Osteoblast (primary cell): ENCODE measurements at regions not wholly inside any gene's neighbourhood (a gene's known extent, or its start where the extent isn't known, plus 50 kb on each side); places are given as distances from the start of the nearest gene placed in this dataset.

Experiments used
- DNase-seq: peaks from one replicate; pipeline ENCODE4 v3.0.0; 2011; ENCODE audit warnings: low spot score, mixed read lengths; ENCODE audit not compliant: insufficient read length; ENCODE audit errors: missing footprints
- H2AFZ ChIP-seq: 2 replicates; pipeline ENCODE4 v1.6.0; 2011; ENCODE audit warnings: mild to moderate bottlenecking, low read length
- H3K27ac ChIP-seq: 2 replicates; pipeline ENCODE4 v1.5.1; 2011; ENCODE audit warnings: mild to moderate bottlenecking, low read depth, low read length, moderate library complexity
- H3K27me3 ChIP-seq: 2 replicates; pipeline ENCODE4 v1.6.0; 2012; ENCODE audit warnings: mild to moderate bottlenecking, control low read depth, inconsistent platforms, low read length, moderate library complexity; ENCODE audit not compliant: insufficient read depth
- H3K36me3 ChIP-seq: 2 replicates; pipeline ENCODE4 v1.5.1; 2011; ENCODE audit warnings: mild to moderate bottlenecking, low read length, control low read depth, moderate library complexity; ENCODE audit not compliant: insufficient read depth
- H3K4me1 ChIP-seq: 2 replicates; pipeline ENCODE4 v1.5.1; 2011; ENCODE audit warnings: mild to moderate bottlenecking, low read length, control low read depth, moderate library complexity; ENCODE audit not compliant: insufficient read depth
- H3K4me2 ChIP-seq: 2 replicates; pipeline ENCODE4 v1.6.0; 2011; ENCODE audit warnings: mild to moderate bottlenecking, low read length; ENCODE audit not compliant: insufficient read depth
- H3K4me3 ChIP-seq: fragments of 200-600 bp; sonication (generic); 3 replicates; pipeline ENCODE4 v1.5.1; 2012; ENCODE audit warnings: mild to moderate bottlenecking, low read length, inconsistent platforms; ENCODE audit not compliant: insufficient read depth
- H3K79me2 ChIP-seq: 2 replicates; pipeline ENCODE4 v1.6.0; 2012; ENCODE audit warnings: mild to moderate bottlenecking, low read length, control low read depth, inconsistent platforms; ENCODE audit not compliant: insufficient read depth
- H3K9me3 ChIP-seq: 2 replicates; pipeline ENCODE4 v1.5.1; 2011; ENCODE audit warnings: low read depth, low read length, control low read depth
- H4K20me1 ChIP-seq: 2 replicates; pipeline ENCODE4 v1.6.0; 2012; ENCODE audit warnings: mild to moderate bottlenecking, low read length, control low read depth; ENCODE audit not compliant: insufficient read depth
- TF ChIP-seq, protein P1 (sequence below): IDR thresholded peaks from 2 replicates; pipeline ENCODE4 v1.5.1; 2011; ENCODE audit warnings: mild to moderate bottlenecking, low read depth, low read length, moderate library complexity; ENCODE audit errors: extremely low read depth

DNA sequence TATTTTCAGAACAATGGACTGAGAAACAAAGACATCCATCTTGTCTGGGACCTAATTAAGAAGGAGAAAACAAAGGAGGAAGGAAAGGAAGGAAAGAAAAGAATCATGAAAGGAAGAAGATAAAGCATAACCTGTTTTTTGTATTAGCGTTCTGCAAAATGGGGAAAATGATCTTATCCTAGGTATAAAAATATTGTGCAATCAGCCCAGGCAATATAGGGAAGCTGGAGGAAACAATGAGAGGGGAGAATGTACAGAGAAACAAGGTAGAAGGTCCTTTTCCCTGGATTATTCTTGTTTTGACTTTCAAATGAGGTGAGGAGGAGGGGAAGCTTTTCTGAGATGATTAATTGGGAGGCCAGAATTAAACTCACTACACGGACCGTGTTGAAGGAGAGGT is 177.9 kb downstream of the COX7C start:
- Histone ChIP-seq H2AFZ (no peak overlapping the region), H3K4me3 (no peak overlapping the region), H3K27ac (no peak overlapping the region), H4K20me1 (no peaks in the 10 kb centered on the region), H3K36me3 (no peaks in the 10 kb centered on the region), H3K9me3 (no peaks in the 10 kb centered on the region), H3K4me2 (no peak overlapping the region), H3K79me2 (no peaks in the 10 kb centered on the region), H3K4me1 (no peaks in the 10 kb centered on the region), H3K27me3 (no peaks in the 10 kb centered on the region)
- no peak for DNase-seq
- TF ChIP-seq, protein P1, sequence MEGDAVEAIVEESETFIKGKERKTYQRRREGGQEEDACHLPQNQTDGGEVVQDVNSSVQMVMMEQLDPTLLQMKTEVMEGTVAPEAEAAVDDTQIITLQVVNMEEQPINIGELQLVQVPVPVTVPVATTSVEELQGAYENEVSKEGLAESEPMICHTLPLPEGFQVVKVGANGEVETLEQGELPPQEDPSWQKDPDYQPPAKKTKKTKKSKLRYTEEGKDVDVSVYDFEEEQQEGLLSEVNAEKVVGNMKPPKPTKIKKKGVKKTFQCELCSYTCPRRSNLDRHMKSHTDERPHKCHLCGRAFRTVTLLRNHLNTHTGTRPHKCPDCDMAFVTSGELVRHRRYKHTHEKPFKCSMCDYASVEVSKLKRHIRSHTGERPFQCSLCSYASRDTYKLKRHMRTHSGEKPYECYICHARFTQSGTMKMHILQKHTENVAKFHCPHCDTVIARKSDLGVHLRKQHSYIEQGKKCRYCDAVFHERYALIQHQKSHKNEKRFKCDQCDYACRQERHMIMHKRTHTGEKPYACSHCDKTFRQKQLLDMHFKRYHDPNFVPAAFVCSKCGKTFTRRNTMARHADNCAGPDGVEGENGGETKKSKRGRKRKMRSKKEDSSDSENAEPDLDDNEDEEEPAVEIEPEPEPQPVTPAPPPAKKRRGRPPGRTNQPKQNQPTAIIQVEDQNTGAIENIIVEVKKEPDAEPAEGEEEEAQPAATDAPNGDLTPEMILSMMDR, result no peak

DNA sequence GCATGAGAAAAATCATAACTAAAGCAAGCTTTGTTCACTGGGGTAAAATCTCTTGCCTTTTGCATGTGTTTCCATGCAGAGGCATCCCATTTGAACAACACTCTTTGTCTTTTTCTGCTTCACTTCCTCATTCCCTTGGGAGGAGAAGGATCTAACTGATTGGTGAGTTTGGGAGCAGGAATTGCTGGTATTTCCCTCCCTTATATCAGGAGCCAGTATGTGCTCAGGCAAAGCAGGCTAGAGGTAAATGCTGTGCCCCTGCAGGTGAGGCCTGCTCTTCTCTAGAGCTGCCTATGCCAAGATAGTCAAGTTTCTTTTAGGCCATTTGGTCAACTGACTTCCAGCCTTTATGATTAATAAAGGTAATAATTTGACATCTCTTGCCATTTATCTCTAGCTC is 179.9 kb downstream of the COX7C start:
- Histone ChIP-seq H3K4me3 (no peak overlapping the region), H3K27ac (no peak overlapping the region), H3K4me2 (no peak overlapping the region), H3K36me3 (no peaks in the 10 kb centered on the region), H4K20me1 (no peaks in the 10 kb centered on the region), H3K27me3 (no peaks in the 10 kb centered on the region), H3K79me2 (no peaks in the 10 kb centered on the region), H3K4me1 (no peaks in the 10 kb centered on the region), H3K9me3 (no peaks in the 10 kb centered on the region), H2AFZ (no peak overlapping the region)
- no peak for DNase-seq
- TF ChIP-seq, protein P1, result no peak

DNA sequence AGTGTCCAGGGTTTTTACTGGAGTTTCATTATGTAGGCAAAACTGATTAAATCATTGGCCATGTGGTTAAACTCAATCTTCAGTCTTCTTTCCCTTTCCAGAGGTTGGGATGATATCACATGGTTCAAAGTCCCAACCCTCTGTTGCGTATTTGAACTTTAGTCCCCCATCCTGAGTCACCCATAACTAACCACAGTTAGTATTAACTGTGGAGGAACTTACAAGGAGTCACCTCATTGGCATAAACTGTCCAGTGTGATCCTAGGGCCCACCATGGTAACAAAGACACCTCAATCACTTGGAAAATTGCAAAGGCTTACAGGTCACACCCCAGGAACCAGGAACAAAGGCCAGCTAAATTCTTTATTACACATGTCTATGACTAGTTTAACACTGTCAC is 188.5 kb downstream of the COX7C start:
- Histone ChIP-seq H3K27me3 (no peaks in the 10 kb centered on the region), H3K9me3 (no peaks in the 10 kb centered on the region), H3K4me3 (no peak overlapping the region), H2AFZ (no peak overlapping the region), H3K4me1 (no peaks in the 10 kb centered on the region), H3K36me3 (no peaks in the 10 kb centered on the region), H3K4me2 (no peak overlapping the region), H3K79me2 (no peaks in the 10 kb centered on the region), H4K20me1 (no peaks in the 10 kb centered on the region), H3K27ac (no peak overlapping the region)
- TF ChIP-seq, protein P1, result no peak
- no peak for DNase-seq

DNA sequence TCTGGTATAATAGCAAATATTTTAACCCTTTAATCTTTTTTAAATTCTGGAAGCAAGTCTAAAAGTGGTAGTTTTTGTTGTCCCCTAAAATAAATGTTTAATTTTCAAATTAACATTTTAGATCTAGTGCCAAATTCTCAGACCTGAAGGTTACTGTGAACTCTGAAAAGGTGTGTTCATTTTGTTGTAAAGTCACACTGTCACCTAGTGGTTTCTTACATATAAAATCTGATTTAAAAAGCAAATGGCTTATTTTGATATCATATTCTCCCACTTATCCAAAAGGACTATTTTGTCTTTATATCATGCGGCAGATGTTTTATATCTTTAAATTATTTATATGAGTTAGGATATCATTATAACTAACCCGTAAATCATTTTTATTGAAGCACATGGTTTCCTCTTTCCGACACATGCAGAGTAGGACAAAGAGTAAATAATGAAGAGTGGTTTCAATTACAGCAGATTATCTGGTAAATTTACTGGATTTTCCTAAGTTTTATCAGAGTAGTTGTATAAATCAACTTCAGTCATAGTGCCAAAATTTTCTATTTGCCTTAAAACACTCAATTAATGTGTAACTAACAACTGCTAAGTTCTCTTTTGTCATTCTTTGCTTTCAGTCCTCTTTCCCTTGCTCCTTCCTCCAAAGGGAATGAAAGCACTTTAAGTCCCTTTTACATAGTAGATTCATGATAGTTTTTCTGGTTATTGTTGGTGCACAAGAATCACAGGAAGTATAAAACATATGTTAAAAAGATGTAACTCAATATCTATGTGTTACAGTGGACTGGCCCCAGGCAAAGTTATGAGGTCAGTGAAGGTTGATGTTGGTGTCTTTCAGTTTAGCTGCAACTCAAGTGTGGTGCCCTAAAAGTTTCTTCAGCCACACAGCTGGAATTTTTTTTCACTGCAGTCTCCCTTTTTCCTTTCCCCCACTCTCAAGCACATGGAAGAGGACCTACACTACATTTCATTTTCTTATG is 189.6 kb downstream of the COX7C start:
- H3K4me1 ChIP-seq, result no peaks in the 10 kb centered on the region
- H3K9me3 ChIP-seq, result no peaks in the 10 kb centered on the region
- TF ChIP-seq, protein P1, result no peak
- no peaks in the 10 kb centered on the region for H3K36me3 ChIP-seq
- H4K20me1 ChIP-seq, result no peaks in the 10 kb centered on the region
- H3K79me2 ChIP-seq, result no peaks in the 10 kb centered on the region
- no peak overlapping the region for H2AFZ ChIP-seq
- H3K27ac ChIP-seq, result no peak overlapping the region
- no peak overlapping the region for H3K4me2 ChIP-seq
- no peaks in the 10 kb centered on the region for H3K27me3 ChIP-seq
- H3K4me3 ChIP-seq, result no peak overlapping the region
- no peak for DNase-seq
